Inflammatory macrophage treated with lipopolysaccharide for 1 hour (primary cell): ENCODE measurements at regions not wholly inside any gene's neighbourhood (a gene's known extent, or its start where the extent isn't known, plus 50 kb on each side); places are given as distances from the start of the nearest gene placed in this dataset.

Experiments
- DNase-seq, 2 donors: peaks; one replicate each; pipeline ENCODE4 v3.0.0-alpha.2; 2020 to 2022

GRCh38 chr6:137933696-137934095 is 66.6 kb downstream of the TNFAIP3 start:
- no peak for DNase-seq

- DNase-seq = no peak
These were observed 69.7 kb downstream of the TNFAIP3 start for GRCh38 chr6:137936798-137937197.

GRCh38 chr6:137937834-137938233 is 70.8 kb downstream of the TNFAIP3 start:
- no peak for DNase-seq

- DNase-seq = no peak
These were observed 71.8 kb downstream of the TNFAIP3 start for GRCh38 chr6:137938770-137939379.

GRCh38 chr6:137941995-137942394 is 74.9 kb downstream of the TNFAIP3 start:
- DNase-seq = peak; percentile 59 to 80

GRCh38 chr6:137942736-137943135 is 75.7 kb downstream of the TNFAIP3 start:
- no peak for DNase-seq

GRCh38 chr6:137944381-137944780 is 77.3 kb downstream of the TNFAIP3 start:
- DNase-seq = peak; percentile 85 to 95

GRCh38 chr6:137944793-137945498 is 77.9 kb downstream of the TNFAIP3 start:
- peak; percentile 53 to 59 for DNase-seq

- DNase-seq = no peak
These were observed 82.8 kb downstream of the TNFAIP3 start for GRCh38 chr6:137949686-137950390.

GRCh38 chr6:137950581-137950980 is 83.5 kb downstream of the TNFAIP3 start:
- no peak for DNase-seq

- peak; percentile 57 to 59 for DNase-seq
These were observed 84.1 kb downstream of the TNFAIP3 start for GRCh38 chr6:137951064-137951597.

- DNase-seq = no peak
These were observed 85.2 kb downstream of the TNFAIP3 start for GRCh38 chr6:137952247-137952646.

- DNase-seq = no peak
These were observed 86.7 kb downstream of the TNFAIP3 start for GRCh38 chr6:137953761-137954160.

GRCh38 chr6:137954253-137954652 is 87.2 kb downstream of the TNFAIP3 start:
- DNase-seq = no peak

GRCh38 chr6:137956098-137956488 is 89.0 kb downstream of the TNFAIP3 start:
- no peak for DNase-seq

- peak; percentile 61 to 63 for DNase-seq
These were observed 90.4 kb downstream of the TNFAIP3 start for GRCh38 chr6:137957471-137957870.

GRCh38 chr6:137958811-137959565 is 91.9 kb downstream of the TNFAIP3 start:
- peak; percentile 88 to 89 for DNase-seq

GRCh38 chr6:137962725-137963124 is 95.7 kb downstream of the TNFAIP3 start:
- DNase-seq = no peak

- no peak for DNase-seq
These were observed 97.8 kb downstream of the TNFAIP3 start for GRCh38 chr6:137964876-137965275.

- DNase-seq = peak; percentile 76 to 93
These were observed 100.8 kb downstream of the TNFAIP3 start for GRCh38 chr6:137967689-137968454.

- DNase-seq = no peak
These were observed 101.4 kb downstream of the TNFAIP3 start for GRCh38 chr6:137968455-137968804.

- DNase-seq = no peak
These were observed 101.8 kb downstream of the TNFAIP3 start for GRCh38 chr6:137968901-137969300.
